ENCODE measurements at regions not wholly inside any gene's neighbourhood (a gene's known extent, or its start where the extent isn't known, plus 50 kb on each side); places are given as distances from the start of the nearest gene placed in this dataset.

DNA sequence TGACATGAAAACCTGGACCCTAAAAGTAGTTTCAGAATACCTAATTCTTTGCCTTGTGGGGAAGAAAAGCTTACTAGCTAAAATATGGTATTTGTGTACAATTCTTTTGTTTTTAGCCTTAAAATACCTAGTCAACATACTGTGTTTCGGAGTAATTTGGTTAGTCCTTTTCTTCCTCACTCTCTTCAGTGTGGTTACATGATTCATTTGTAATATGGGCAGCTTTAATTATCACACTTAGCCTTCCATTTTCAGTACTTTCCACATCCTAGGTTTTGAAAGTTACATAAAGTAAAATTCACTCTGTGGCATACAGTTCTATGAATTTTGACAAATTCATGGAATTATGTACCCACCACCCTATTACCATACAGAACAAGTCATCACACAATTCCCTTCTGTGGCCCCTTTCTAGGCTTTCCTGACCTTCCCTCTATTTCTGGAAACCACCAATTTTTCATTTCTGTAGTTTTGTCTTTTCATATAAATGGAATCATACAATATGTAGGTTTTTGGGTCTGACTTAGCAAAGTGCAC is 96.2 kb downstream of the EMX2 start:
- DNase-seq (ENCODE audit: low spot score) = no peak
- Histone ChIP-seq H3K27ac (no peak overlapping the region), H3K9me3 (no peaks in the 10 kb centered on the region), H3K4me1 (no peaks in the 10 kb centered on the region), H3K4me3 (no peak overlapping the region), H3K27me3 (no peaks in the 10 kb centered on the region), H3K36me3 (no peaks in the 10 kb centered on the region)
- TF ChIP-seq, protein P1, sequence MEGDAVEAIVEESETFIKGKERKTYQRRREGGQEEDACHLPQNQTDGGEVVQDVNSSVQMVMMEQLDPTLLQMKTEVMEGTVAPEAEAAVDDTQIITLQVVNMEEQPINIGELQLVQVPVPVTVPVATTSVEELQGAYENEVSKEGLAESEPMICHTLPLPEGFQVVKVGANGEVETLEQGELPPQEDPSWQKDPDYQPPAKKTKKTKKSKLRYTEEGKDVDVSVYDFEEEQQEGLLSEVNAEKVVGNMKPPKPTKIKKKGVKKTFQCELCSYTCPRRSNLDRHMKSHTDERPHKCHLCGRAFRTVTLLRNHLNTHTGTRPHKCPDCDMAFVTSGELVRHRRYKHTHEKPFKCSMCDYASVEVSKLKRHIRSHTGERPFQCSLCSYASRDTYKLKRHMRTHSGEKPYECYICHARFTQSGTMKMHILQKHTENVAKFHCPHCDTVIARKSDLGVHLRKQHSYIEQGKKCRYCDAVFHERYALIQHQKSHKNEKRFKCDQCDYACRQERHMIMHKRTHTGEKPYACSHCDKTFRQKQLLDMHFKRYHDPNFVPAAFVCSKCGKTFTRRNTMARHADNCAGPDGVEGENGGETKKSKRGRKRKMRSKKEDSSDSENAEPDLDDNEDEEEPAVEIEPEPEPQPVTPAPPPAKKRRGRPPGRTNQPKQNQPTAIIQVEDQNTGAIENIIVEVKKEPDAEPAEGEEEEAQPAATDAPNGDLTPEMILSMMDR (IDR thresholded peaks at IDR 0.05) = no peak

DNA sequence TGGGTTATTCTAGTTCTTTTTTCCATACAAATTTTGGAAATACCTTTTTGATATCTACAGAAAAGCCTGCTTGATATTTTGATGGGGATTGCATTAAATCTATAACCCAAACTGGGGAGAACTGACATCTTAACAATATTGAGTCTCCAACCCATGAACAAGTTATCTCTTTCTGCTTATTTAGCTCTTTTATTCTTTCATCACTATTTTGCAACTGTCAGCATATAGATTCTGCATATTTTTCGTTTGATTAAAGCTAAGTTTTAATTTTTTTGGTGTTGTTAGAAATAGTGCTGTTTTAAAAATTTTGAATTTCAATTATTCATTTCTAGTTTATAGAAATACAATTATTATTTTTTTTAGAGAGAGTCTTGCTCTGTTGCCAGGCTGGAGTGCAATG is 97.9 kb downstream of the EMX2 start:
- no peak for DNase-seq (ENCODE audit: low spot score)
- no peak overlapping the region for H3K4me3 ChIP-seq
- TF ChIP-seq, protein P1 (IDR thresholded peaks at IDR 0.05) = no peak
- no peaks in the 10 kb centered on the region for H3K27me3 ChIP-seq
- no peaks in the 10 kb centered on the region for H3K36me3 ChIP-seq
- H3K9me3 ChIP-seq = no peaks in the 10 kb centered on the region
- no peaks in the 10 kb centered on the region for H3K4me1 ChIP-seq
- H3K27ac ChIP-seq = no peak overlapping the region

DNA sequence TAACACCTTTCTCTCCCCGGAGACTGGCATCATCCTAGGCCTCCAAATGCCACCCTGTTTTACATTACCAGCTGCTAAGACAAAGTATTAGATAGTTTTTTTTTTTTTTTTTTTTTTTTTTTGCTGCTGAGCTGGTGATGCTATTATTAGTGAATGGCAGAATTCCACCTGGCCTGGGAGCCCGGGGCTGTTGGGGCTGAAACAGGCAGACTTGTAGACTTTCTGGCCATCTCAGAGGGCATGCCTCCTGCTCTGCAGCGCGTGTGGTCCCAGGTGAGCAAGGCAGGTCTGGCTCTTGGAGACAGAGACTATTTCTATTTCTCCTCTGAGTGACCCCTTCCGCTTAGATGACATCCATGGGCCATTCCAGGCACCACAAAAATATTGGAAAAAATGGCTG is 104.2 kb downstream of the EMX2 start:
- peaks cover 0 to 12% of the 10 kb centered on the region in 2 donors for H3K9me3 ChIP-seq
- TF ChIP-seq, protein P1 (IDR thresholded peaks at IDR 0.05) = no peak
- no peak overlapping the region for H3K27ac ChIP-seq
- no peaks in the 10 kb centered on the region for H3K4me1 ChIP-seq
- DNase-seq (ENCODE audit: low spot score) = no peak
- no peaks in the 10 kb centered on the region for H3K36me3 ChIP-seq
- H3K27me3 ChIP-seq = no peaks in the 10 kb centered on the region
- no peak overlapping the region for H3K4me3 ChIP-seq

DNA sequence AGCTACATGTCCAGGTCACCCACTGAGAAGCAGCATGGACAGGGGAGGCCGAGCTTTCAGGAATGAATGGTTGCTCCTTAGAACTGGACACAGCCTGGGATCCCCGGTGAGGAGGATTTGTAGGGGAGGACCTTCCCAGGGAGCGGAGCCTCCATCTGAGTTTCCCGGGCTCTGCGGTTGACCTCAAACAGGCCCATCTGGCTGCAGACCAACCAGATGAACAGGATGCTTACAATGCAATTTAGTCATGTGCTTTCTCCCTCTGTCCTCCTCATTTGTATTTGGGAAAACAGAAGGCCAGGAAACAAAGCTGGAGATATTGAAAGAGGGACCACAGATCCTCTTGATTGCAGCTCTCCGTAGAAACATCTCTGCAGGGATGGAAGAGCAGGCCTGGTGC is 104.8 kb downstream of the EMX2 start:
- no peak overlapping the region for H3K4me3 ChIP-seq
- DNase-seq (ENCODE audit: low spot score) = no peak
- H3K27me3 ChIP-seq = no peaks in the 10 kb centered on the region
- TF ChIP-seq, protein P1 (IDR thresholded peaks at IDR 0.05) = no peak
- no peaks in the 10 kb centered on the region for H3K4me1 ChIP-seq
- no peak overlapping the region for H3K27ac ChIP-seq
- peaks cover 0 to 12% of the 10 kb centered on the region in 2 donors for H3K9me3 ChIP-seq
- no peaks in the 10 kb centered on the region for H3K36me3 ChIP-seq

DNA sequence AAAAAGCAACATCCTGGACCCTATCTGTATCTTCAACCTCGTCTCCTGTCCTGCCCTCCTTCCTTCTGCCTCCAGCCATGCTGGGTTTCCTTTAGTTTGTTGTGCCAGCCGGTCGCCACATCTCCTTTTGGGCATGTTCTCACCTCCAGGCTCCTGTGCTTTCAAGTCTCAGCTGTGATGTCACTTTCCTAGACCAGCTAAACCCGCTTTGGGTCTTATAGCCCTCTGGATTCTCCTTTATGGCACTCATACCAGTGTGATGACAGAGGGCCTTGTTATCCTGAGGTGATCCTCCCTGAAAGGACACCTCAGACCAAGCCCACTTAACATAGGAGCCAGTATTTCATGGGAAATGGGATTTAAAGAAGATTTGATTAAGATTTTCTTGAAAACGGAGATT is 108.6 kb downstream of the EMX2 start:
- H3K4me3 ChIP-seq = no peak overlapping the region
- DNase-seq (ENCODE audit: low spot score) = no peak
- no peaks in the 10 kb centered on the region for H3K27me3 ChIP-seq
- TF ChIP-seq, protein P1 (IDR thresholded peaks at IDR 0.05) = no peak
- no peaks in the 10 kb centered on the region for H3K36me3 ChIP-seq
- H3K27ac ChIP-seq = no peak overlapping the region
- peaks cover 0 to 25% of the 10 kb centered on the region in 2 donors for H3K9me3 ChIP-seq
- no peaks in the 10 kb centered on the region for H3K4me1 ChIP-seq

All from right atrium auricular region (tissue), 2 donors.